Endothelial cell of umbilical vein (primary cell): ENCODE measurements at regions not wholly inside any gene's neighbourhood (a gene's known extent, or its start where the extent isn't known, plus 50 kb on each side); places are given as distances from the start of the nearest gene placed in this dataset.
A peak's percentile ranks its signal among the peaks of the same experiment; 100 is the strongest.

Source experiments
- BruUV-seq: library from RNA; stranded (reverse); fragments of 400-500 nt; replicated peaks from 2 replicates; lab custom pipeline; 2021; lab: Mats Ljungman, UMichigan
- CTCF ChIA-PET: fragments of 300-600, 350-600 bp; sonication (Branson Sonifier 250); formaldehyde crosslinking; loops from one replicate; lab custom pipeline; 2021; ENCODE audit warnings: antibody characterized with exemption, inconsistent platforms; lab: Charles Lee
- POLR2A ChIA-PET: fragments of 300-600, 350-600 bp; sonication (Branson Sonifier 250); formaldehyde crosslinking; loops from one replicate; lab custom pipeline; 2021; ENCODE audit warnings: antibody characterized with exemption, inconsistent platforms; lab: Charles Lee
- DNase-seq: peaks from one replicate; pipeline ENCODE4 v3.0.0-alpha.2; 2011; ENCODE audit warnings: low read depth, low spot score
- FAIRE-seq: peaks from 2 replicates; lab custom pipeline; 2011; peaks lifted over from hg19 to GRCh38; lab: Jason Lieb, UNC
- H2AFZ ChIP-seq: 2 replicates; pipeline ENCODE4 v1.6.0; 2012; ENCODE audit warnings: low read depth, low read length, control low read depth, inconsistent platforms
- H3K27ac ChIP-seq: 2 replicates; pipeline ENCODE4 v1.5.1; 2011; ENCODE audit warnings: low read depth, mild to moderate bottlenecking, control low read depth, low read length, moderate library complexity; ENCODE audit not compliant: insufficient read depth
- H3K27me3 ChIP-seq, 2 experiments: 2 replicates each; pipeline versions ENCODE4 v1.6.0 to v1.6.1; 2011; ENCODE audit warnings: low read length in 2 of 2, mixed read lengths in 1 of 2; ENCODE audit not compliant: control insufficient read depth in 2 of 2, insufficient read depth in 2 of 2
- H3K36me3 ChIP-seq, 2 experiments: 2 replicates in 1 of 2; 3 replicates in 1 of 2; pipeline ENCODE4 v1.5.1; 2011; ENCODE audit warnings: low read length in 2 of 2, mild to moderate bottlenecking in 1 of 2, moderate library complexity in 1 of 2; ENCODE audit not compliant: control insufficient read depth in 2 of 2, insufficient read depth in 2 of 2; ENCODE audit errors: extremely low read depth in 1 of 2
- H3K4me1 ChIP-seq: 3 replicates; pipeline ENCODE4 v1.5.1; 2011; ENCODE audit warnings: mild to moderate bottlenecking, low read length; ENCODE audit not compliant: control insufficient read depth, insufficient read depth; ENCODE audit errors: extremely low read depth
- H3K4me2 ChIP-seq: 2 replicates; pipeline ENCODE4 v1.6.1; 2011; ENCODE audit warnings: low read length, control low read depth, mixed read lengths; ENCODE audit not compliant: insufficient read depth
- H3K4me3 ChIP-seq, 3 experiments: fragments of 200-600 bp in 1 of 3; sonication (generic), shearing (Covaris generic) in 1 of 3; replicated peaks in 1 of 3; 2 replicates each; pipeline ENCODE4 v1.5.1; 2011 to 2016; ENCODE audit warnings: control low read depth in 3 of 3, low read length in 3 of 3, mild to moderate bottlenecking in 2 of 3, inconsistent platforms in 1 of 3, low read depth in 1 of 3, moderate library complexity in 1 of 3; ENCODE audit not compliant: insufficient read depth in 1 of 3
- H3K79me2 ChIP-seq: 2 replicates; pipeline ENCODE4 v1.6.0; 2012; ENCODE audit warnings: low read length, inconsistent platforms; ENCODE audit not compliant: control insufficient read depth, insufficient read depth
- H3K9ac ChIP-seq: replicated peaks from 2 replicates; pipeline ENCODE3; 2011; ENCODE audit warnings: low read length, control low read depth; ENCODE audit not compliant: insufficient read depth; ENCODE audit errors: extremely low read depth
- H3K9me1 ChIP-seq: replicated peaks from 3 replicates; pipeline ENCODE4 v1.6.0; 2011; ENCODE audit warnings: mild to moderate bottlenecking, low read length; ENCODE audit not compliant: control insufficient read depth, insufficient read depth; ENCODE audit errors: extremely low read depth
- H3K9me3 ChIP-seq: replicated peaks from 2 replicates; pipeline ENCODE4 v1.5.1; 2012; ENCODE audit warnings: low read length, inconsistent platforms; ENCODE audit not compliant: control insufficient read depth, insufficient read depth
- H4K20me1 ChIP-seq: replicated peaks from 2 replicates; pipeline ENCODE3; 2011; ENCODE audit warnings: mild to moderate bottlenecking, low read length; ENCODE audit not compliant: control insufficient read depth, insufficient read depth; ENCODE audit errors: extremely low read depth
- EZH2 ChIP-seq: IDR thresholded peaks from 2 replicates; pipeline ENCODE4 v1.6.1; 2012; ENCODE audit warnings: borderline replicate concordance, low read depth, mild to moderate bottlenecking, moderate library complexity, low read length, inconsistent platforms; ENCODE audit not compliant: severe bottlenecking
- FOS ChIP-seq: IDR thresholded peaks from 2 replicates; pipeline ENCODE4 v1.6.1; 2011; ENCODE audit warnings: mild to moderate bottlenecking, low read length, moderate library complexity, borderline replicate concordance; ENCODE audit not compliant: insufficient read depth
- GATA2 ChIP-seq: IDR thresholded peaks from 2 replicates; pipeline ENCODE4 v1.7.0; 2011; ENCODE audit warnings: low read depth, mild to moderate bottlenecking, moderate library complexity, mixed read lengths, low read length; ENCODE audit not compliant: insufficient read length, insufficient read depth
- JUN ChIP-seq: IDR thresholded peaks from 2 replicates; pipeline ENCODE4 v1.6.1; 2011; ENCODE audit warnings: borderline replicate concordance, low read depth; ENCODE audit not compliant: insufficient read length, insufficient read depth
- MYC ChIP-seq: IDR thresholded peaks from one replicate; pipeline ENCODE4 v1.6.1; 2011; ENCODE audit warnings: mild to moderate bottlenecking, low read depth, low read length
- POLR2A ChIP-seq: IDR thresholded peaks from 2 replicates; pipeline ENCODE4 v1.6.1; 2012; ENCODE audit warnings: low read depth, mild to moderate bottlenecking, control low read depth, low read length
- POLR2AphosphoS5 ChIP-seq: IDR thresholded peaks from 2 replicates; pipeline ENCODE4 v1.6.1; 2012; ENCODE audit warnings: low read depth, mild to moderate bottlenecking, control low read depth, low read length, moderate library complexity; ENCODE audit not compliant: insufficient read depth
- dilution Hi-C: fragments of 300-500 bp; cut with MboI; formaldehyde crosslinking; loops from one replicate; pipeline ENCODE4 v1.15.0; 2019; ENCODE audit warnings: low sequenced_read_pairs; ENCODE audit not compliant: extremely low pct_ligation_motif_present
- intact Hi-C: fragments of 100-400 bp; cut with micrococcal nuclease; formaldehyde crosslinking; loops from one replicate; pipeline ENCODE4 v1.10.0; 2022
- TF ChIP-seq, protein P1 (sequence below), 2 donors: IDR thresholded peaks; 1 replicate in 1 of 2; 2 replicates in 1 of 2; pipeline ENCODE4 v1.5.1; 2011; ENCODE audit warnings: low read length in 2 of 2, mild to moderate bottlenecking in 2 of 2, moderate library complexity in 2 of 2, control low read depth in 1 of 2, inconsistent platforms in 1 of 2, low read depth in 1 of 2; ENCODE audit not compliant: insufficient read depth in 1 of 2; ENCODE audit errors: extremely low read depth in 1 of 2
- TF ChIP-seq, protein P2 (sequence below): IDR thresholded peaks from 2 replicates; pipeline ENCODE4 v1.6.1; 2011; ENCODE audit not compliant: insufficient read depth, insufficient read length

DNA sequence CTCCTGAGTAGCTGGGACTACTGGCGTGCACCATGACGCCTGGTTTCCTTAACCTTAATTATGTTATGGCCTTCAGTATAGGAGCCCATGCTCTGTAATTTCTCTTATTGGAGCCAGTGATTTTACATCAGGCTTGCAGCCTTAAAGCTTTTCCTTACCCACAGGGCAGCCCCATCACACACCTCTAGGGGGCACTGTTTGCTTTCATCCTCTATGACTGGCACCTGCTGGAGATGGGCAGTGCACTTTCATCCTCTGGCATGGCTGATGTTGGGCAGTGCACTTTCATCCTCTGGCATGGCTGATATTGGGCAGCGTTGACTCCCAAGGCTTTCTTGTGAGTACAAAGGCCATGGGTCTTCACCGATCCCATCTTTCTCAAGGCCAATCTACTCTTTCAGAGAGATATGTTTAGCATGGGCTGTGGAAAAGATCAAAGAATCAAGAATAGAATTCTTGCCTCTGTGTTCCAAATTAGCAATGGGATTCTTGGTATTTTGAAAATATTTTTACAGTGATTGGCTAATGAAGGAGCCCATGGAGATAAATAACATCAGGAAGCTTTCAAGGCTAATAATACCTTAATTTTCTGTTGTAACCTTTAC, 80.7 kb upstream of the MEX3C start:
- Histone ChIP-seq H3K79me2 (no peaks in the 10 kb centered on the region), H3K9me1 (no peaks in the 10 kb centered on the region), H3K4me3 (no peak overlapping the region), H3K27ac (no peak overlapping the region), H3K9ac (no peak overlapping the region), H3K4me1 (no peaks in the 10 kb centered on the region), H2AFZ (no peak overlapping the region), H3K27me3 (no peaks in the 10 kb centered on the region), H3K36me3 (no peaks in the 10 kb centered on the region), H4K20me1 (no peaks in the 10 kb centered on the region), H3K4me2 (no peak overlapping the region), H3K9me3 (no peaks in the 10 kb centered on the region)
- FAIRE-seq = no peak
- TF ChIP-seq, protein P1, sequence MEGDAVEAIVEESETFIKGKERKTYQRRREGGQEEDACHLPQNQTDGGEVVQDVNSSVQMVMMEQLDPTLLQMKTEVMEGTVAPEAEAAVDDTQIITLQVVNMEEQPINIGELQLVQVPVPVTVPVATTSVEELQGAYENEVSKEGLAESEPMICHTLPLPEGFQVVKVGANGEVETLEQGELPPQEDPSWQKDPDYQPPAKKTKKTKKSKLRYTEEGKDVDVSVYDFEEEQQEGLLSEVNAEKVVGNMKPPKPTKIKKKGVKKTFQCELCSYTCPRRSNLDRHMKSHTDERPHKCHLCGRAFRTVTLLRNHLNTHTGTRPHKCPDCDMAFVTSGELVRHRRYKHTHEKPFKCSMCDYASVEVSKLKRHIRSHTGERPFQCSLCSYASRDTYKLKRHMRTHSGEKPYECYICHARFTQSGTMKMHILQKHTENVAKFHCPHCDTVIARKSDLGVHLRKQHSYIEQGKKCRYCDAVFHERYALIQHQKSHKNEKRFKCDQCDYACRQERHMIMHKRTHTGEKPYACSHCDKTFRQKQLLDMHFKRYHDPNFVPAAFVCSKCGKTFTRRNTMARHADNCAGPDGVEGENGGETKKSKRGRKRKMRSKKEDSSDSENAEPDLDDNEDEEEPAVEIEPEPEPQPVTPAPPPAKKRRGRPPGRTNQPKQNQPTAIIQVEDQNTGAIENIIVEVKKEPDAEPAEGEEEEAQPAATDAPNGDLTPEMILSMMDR (IDR thresholded peaks at IDR 0.05; ENCODE audit: extremely low read depth in 1 of 2, insufficient read depth in 1 of 2, low read depth in 1 of 2, low read length in 2 of 2) = peak; percentile 44 to 46
- TF ChIP-seq POLR2AphosphoS5 = no peak
- CTCF ChIA-PET = interaction anchor here (0.6 to 1.0 kb wide), 2 partner anchors 11 to 168 kb away, joined by 3 read pairs; no protein-coding TSS in a partner anchor
- BruUV-seq = no TSS peak
- DNase-seq = no peak
- POLR2A ChIA-PET = no interaction called here
- dilution Hi-C loops (no loop called here), intact Hi-C loops (no loop called here)

DNA sequence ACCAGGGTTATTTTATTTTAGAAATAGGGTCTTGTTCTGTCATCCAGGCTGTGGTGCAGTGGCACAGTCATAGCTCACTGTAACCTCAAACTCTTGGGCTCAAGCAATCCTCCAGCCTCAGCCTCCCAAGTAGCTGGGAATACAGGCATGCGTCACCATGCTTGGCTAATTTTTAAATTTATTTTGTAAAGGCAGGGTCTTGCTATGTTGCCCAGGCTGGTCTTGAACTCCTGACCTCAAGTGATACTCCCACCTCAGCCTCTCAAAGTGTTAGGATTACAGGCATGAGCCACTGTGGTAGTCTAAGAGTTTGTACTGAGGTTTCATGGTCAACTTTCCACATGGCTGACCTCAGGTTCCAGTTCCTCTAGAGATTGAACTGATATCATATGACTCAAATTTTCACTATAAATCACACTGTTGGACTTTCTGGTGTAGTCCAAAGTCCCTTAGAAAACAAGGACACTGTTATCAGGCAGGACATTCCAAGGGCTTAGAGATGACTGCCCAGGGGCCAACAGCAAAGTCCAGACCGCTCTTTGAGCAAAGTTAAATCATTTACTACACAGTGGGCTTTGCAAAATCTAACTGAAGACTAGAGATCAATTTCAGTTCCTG, 82.0 kb upstream of the MEX3C start:
- FAIRE-seq (no peak), DNase-seq (no peak)
- dilution Hi-C loops (no loop called here), intact Hi-C loops (no loop called here)
- H3K36me3 ChIP-seq = no peaks in the 10 kb centered on the region
- no peak overlapping the region for H3K4me3 ChIP-seq
- H3K9me3 ChIP-seq = no peaks in the 10 kb centered on the region
- H4K20me1 ChIP-seq = no peaks in the 10 kb centered on the region
- no peaks in the 10 kb centered on the region for H3K9me1 ChIP-seq
- no peaks in the 10 kb centered on the region for H3K27me3 ChIP-seq
- no peaks in the 10 kb centered on the region for H3K79me2 ChIP-seq
- H2AFZ ChIP-seq = no peak overlapping the region
- POLR2A ChIA-PET = no interaction called here
- TF ChIP-seq, protein P2, sequence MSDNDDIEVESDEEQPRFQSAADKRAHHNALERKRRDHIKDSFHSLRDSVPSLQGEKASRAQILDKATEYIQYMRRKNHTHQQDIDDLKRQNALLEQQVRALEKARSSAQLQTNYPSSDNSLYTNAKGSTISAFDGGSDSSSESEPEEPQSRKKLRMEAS = no peak
- TF ChIP-seq JUN = no peak
- TF ChIP-seq POLR2AphosphoS5 = no peak
- TF ChIP-seq EZH2 = no peak
- no peak for TF ChIP-seq MYC
- no peak for TF ChIP-seq FOS
- TF ChIP-seq, protein P1 (IDR thresholded peaks at IDR 0.05; ENCODE audit: extremely low read depth in 1 of 2, insufficient read depth in 1 of 2, low read depth in 1 of 2, low read length in 2 of 2) = no peak
- TF ChIP-seq GATA2 = no peak
- TF ChIP-seq POLR2A = no peak
- H3K9ac ChIP-seq = no peak overlapping the region
- no peak overlapping the region for H3K4me2 ChIP-seq
- no TSS peak for BruUV-seq
- CTCF ChIA-PET = no interaction called here
- H3K4me1 ChIP-seq = no peaks in the 10 kb centered on the region
- H3K27ac ChIP-seq = no peak overlapping the region
